RWPE2 (cell line): ENCODE measurements at regions not wholly inside any gene's neighbourhood (a gene's known extent, or its start where the extent isn't known, plus 50 kb on each side); places are given as distances from the start of the nearest gene placed in this dataset.

ENCODE experiments used
- ATAC-seq: fragments of 200-7000 bp; cut with Tn5 transposase; 3 replicates; pipeline ENCODE4 v1.9.1; 2021; ENCODE audit warnings: low read depth
- DNase-seq: peaks from one replicate; pipeline ENCODE4 v3.0.0-alpha.2; 2020; ENCODE audit warnings: low spot score
- H3K27ac ChIP-seq: fragments of 450-650 bp; 2 replicates; pipeline ENCODE4 v1.5.1; 2017; ENCODE audit warnings: mild to moderate bottlenecking; ENCODE audit not compliant: poor library complexity, severe bottlenecking
- H3K27me3 ChIP-seq: fragments of 250-450 bp; sonication (Bioruptor Pico); 2 replicates; pipeline ENCODE4 v1.5.1; 2021; ENCODE audit warnings: mild to moderate bottlenecking, moderate library complexity; ENCODE audit not compliant: insufficient read depth, poor library complexity, severe bottlenecking
- H3K36me3 ChIP-seq: fragments of 250-450 bp; sonication (Bioruptor Pico); 2 replicates; pipeline ENCODE4 v1.5.1; 2020; ENCODE audit warnings: low read depth, mild to moderate bottlenecking, moderate library complexity
- H3K4me1 ChIP-seq: fragments of 250-450 bp; sonication (Bioruptor Pico); 2 replicates; pipeline ENCODE4 v1.5.1; 2021; ENCODE audit warnings: mild to moderate bottlenecking, moderate library complexity; ENCODE audit not compliant: insufficient read depth, poor library complexity, severe bottlenecking
- H3K4me3 ChIP-seq: fragments of 250-450 bp; sonication (Bioruptor Pico); 2 replicates; pipeline ENCODE4 v1.5.1; 2021; ENCODE audit warnings: mild to moderate bottlenecking, moderate library complexity; ENCODE audit not compliant: severe bottlenecking
- H3K9me3 ChIP-seq: fragments of 250-450 bp; sonication (Bioruptor Pico); 2 replicates; pipeline ENCODE4 v1.5.1; 2021; ENCODE audit warnings: mild to moderate bottlenecking, moderate library complexity; ENCODE audit not compliant: severe bottlenecking
- TF ChIP-seq, protein P1 (sequence below): fragments of 450-650 bp; IDR thresholded peaks from one replicate; pipeline ENCODE4 v1.5.1; 2017; ENCODE audit warnings: mild to moderate bottlenecking, moderate library complexity; ENCODE audit not compliant: poor library complexity, severe bottlenecking

DNA sequence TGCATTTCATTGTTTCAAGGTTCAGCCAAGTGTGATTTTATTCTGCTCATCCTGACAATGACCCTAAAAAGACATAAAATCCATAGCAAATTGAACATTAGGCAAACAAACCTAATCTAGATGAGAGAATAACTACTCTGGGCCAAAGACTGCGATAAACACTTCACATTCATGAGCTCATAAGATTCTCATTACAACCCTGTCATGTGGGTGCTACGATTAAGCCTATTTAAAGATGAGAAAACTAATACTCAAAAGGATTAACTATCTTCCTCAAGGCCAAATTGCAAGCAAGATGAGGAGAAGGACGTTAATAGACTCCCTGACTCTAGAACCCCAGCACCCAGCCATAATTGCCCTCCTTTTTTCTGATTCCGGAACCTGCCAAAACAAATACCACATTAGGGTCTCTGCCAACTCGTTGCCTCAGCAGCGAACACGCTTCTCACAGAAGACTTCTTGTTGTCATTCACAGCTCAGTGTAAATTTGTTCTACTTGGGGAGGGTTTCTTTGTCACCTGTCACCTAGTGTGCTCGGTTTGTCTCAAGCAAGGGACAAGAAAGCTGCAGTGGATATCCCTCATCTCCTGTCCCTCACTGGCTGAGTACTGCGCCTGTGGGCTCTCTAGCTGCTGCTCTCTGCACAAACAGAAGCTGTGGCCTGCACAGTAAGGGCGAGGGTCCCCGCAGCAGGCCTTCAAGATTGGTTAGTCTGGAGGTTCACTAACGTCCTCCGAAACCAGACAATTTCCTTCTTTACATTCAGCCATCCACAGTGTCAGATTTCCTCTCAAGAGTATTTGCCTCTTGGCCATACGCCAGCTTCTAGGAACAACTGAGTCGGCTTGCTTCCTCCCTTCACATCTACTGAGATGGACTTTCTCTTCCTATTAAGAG lies 200.0 kb upstream of the UBE2E2 start:
- H3K4me1 ChIP-seq, result peaks cover 22% of the 10 kb centered on the region
- DNase-seq (no peak), ATAC-seq (no peak)
- no peak overlapping the region for H3K27ac ChIP-seq
- no peaks in the 10 kb centered on the region for H3K36me3 ChIP-seq
- no peaks in the 10 kb centered on the region for H3K27me3 ChIP-seq
- no peak overlapping the region for H3K4me3 ChIP-seq
- H3K9me3 ChIP-seq, result no peaks in the 10 kb centered on the region
- TF ChIP-seq, protein P1, sequence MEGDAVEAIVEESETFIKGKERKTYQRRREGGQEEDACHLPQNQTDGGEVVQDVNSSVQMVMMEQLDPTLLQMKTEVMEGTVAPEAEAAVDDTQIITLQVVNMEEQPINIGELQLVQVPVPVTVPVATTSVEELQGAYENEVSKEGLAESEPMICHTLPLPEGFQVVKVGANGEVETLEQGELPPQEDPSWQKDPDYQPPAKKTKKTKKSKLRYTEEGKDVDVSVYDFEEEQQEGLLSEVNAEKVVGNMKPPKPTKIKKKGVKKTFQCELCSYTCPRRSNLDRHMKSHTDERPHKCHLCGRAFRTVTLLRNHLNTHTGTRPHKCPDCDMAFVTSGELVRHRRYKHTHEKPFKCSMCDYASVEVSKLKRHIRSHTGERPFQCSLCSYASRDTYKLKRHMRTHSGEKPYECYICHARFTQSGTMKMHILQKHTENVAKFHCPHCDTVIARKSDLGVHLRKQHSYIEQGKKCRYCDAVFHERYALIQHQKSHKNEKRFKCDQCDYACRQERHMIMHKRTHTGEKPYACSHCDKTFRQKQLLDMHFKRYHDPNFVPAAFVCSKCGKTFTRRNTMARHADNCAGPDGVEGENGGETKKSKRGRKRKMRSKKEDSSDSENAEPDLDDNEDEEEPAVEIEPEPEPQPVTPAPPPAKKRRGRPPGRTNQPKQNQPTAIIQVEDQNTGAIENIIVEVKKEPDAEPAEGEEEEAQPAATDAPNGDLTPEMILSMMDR, result no peak

DNA sequence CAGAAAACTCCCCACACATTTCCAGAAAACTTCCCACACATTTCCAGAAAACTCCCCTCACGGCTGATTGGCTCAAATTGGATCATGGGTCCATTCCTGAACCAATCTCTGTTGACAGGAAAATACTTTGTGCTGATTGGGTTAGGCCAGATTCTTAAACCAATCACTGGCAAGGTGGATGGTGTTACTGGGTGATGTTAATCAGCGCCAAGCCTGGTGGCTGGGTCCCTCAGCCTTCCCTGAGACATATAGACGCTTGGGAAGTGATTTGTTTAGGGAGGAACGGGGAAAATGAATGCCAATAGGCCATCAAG lies 199.4 kb upstream of the UBE2E2 start:
- ATAC-seq (no peak), DNase-seq (no peak)
- Histone ChIP-seq H3K36me3 (no peaks in the 10 kb centered on the region), H3K4me1 (peaks cover 22% of the 10 kb centered on the region), H3K27ac (no peak overlapping the region), H3K27me3 (no peaks in the 10 kb centered on the region), H3K4me3 (no peak overlapping the region), H3K9me3 (no peaks in the 10 kb centered on the region)
- TF ChIP-seq, protein P1, result no peak

DNA sequence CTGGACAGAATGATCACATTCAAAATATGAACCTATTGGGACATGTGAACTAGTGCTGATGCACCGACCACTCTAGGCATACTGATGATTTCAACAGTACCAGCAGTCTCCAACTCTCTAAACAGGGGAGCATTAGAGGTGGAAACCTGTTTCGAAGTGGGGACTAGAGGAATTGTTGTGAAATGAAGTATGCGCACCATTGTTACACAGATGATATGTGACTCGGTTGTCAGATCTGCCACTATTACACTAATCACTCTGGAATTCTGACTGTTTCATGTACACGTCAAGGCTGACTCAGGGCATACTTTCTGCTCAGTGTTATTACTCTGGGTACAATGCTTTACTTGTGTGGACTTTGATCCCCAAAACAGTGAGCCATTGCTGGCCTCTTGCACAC lies 198.2 kb upstream of the UBE2E2 start:
- Histone ChIP-seq H3K9me3 (no peaks in the 10 kb centered on the region), H3K36me3 (no peaks in the 10 kb centered on the region), H3K4me3 (no peak overlapping the region), H3K4me1 (peaks cover 22% of the 10 kb centered on the region), H3K27me3 (no peaks in the 10 kb centered on the region), H3K27ac (peak overlapping the region; percentile 39)
- ATAC-seq (peak; percentile 97), DNase-seq (no peak)
- TF ChIP-seq, protein P1, result no peak

DNA sequence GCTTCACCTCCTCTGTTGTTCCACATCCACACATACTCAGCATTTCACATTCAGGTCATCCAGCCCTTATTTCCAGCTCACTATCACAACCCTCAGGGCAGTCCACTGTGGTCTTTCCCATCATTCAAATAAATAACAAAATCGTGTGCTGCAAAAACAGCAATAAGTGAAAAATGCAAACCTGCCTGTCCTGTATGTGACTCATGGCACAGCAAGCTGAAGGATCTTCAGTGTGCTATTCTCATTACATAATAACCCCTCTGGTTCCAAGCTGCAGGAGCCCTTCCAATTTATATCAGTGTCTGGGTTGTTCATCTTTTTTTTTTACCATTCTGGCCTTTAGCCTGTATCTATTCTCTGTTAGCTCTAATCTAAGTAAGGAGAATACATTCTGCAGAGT lies 185.3 kb upstream of the UBE2E2 start:
- no peak for DNase-seq
- peak; percentile 96 for ATAC-seq
- H3K4me1 ChIP-seq, result peaks cover 15% of the 10 kb centered on the region

More for the DNA sequence above, 185.3 kb upstream of the UBE2E2 start:
- TF ChIP-seq, protein P1, result no peak
- Histone ChIP-seq H3K27me3 (no peaks in the 10 kb centered on the region), H3K36me3 (no peaks in the 10 kb centered on the region), H3K9me3 (no peaks in the 10 kb centered on the region), H3K4me3 (no peak overlapping the region), H3K27ac (peak overlapping the region; percentile 39)
